ENCODE measurements at regions not wholly inside any gene's neighbourhood (a gene's known extent, or its start where the extent isn't known, plus 50 kb on each side); places are given as distances from the start of the nearest gene placed in this dataset.

GRCh38 chr12:19692091-19692490 lies 252.8 kb downstream of the AEBP2 start:
- H3K9me3 ChIP-seq (ENCODE audit: control insufficient read depth in 4 of 4, low read length in 3 of 4), result no peaks in the 10 kb centered on the region
- 86% methylated on average over 4 of the region's 4 CpGs for WGBS
- no peaks in the 10 kb centered on the region for H3K4me1 ChIP-seq (ENCODE audit: control insufficient read depth in 4 of 4, insufficient read depth in 4 of 4, low read length in 3 of 4)
- no peak for DNase-seq (ENCODE audit: low spot score)
- TF ChIP-seq GABPA (IDR thresholded peaks at IDR 0.05 in 1 of 2, conservative IDR thresholded peaks at IDR 0.05 in 1 of 2) (no peak), REST (IDR thresholded peaks at IDR 0.05) (no peak), EGR1 (IDR thresholded peaks at IDR 0.05; ENCODE audit: low read depth in 2 of 2) (no peak), FOXA1 (IDR thresholded peaks at IDR 0.05) (no peak), JUND (IDR thresholded peaks at IDR 0.05) (no peak), MAX (IDR thresholded peaks at IDR 0.05) (no peak), RAD21 (IDR thresholded peaks at IDR 0.05) (no peak), RXRA (IDR thresholded peaks at IDR 0.05) (no peak)
- H3K9ac ChIP-seq (ENCODE audit: low read depth in 1 of 2, low read length in 2 of 2), result no peak overlapping the region
- H3K36me3 ChIP-seq (ENCODE audit: control insufficient read depth in 4 of 4, insufficient read depth in 3 of 4, low read depth in 1 of 4, low read length in 3 of 4), result no peaks in the 10 kb centered on the region
- no peak overlapping the region for H3K4me3 ChIP-seq (ENCODE audit: low read depth in 1 of 3, low read length in 3 of 3)
- no peaks in the 10 kb centered on the region for H3K27me3 ChIP-seq (ENCODE audit: control insufficient read depth in 4 of 4, insufficient read depth in 4 of 4, low read length in 3 of 4)
- no peak overlapping the region for H3K27ac ChIP-seq (ENCODE audit: low read depth in 1 of 2, low read length in 2 of 2)

- Histone ChIP-seq H3K4me3 (ENCODE audit: low read depth in 1 of 3, low read length in 3 of 3) (no peak overlapping the region), H3K27ac (ENCODE audit: low read depth in 1 of 2, low read length in 2 of 2) (no peak overlapping the region), H3K9ac (ENCODE audit: low read depth in 1 of 2, low read length in 2 of 2) (no peak overlapping the region), H3K9me3 (ENCODE audit: control insufficient read depth in 4 of 4, low read length in 3 of 4) (no peaks in the 10 kb centered on the region), H3K4me1 (ENCODE audit: control insufficient read depth in 4 of 4, insufficient read depth in 4 of 4, low read length in 3 of 4) (no peaks in the 10 kb centered on the region), H3K27me3 (ENCODE audit: control insufficient read depth in 4 of 4, insufficient read depth in 4 of 4, low read length in 3 of 4) (no peaks in the 10 kb centered on the region), H3K36me3 (ENCODE audit: control insufficient read depth in 4 of 4, insufficient read depth in 3 of 4, low read depth in 1 of 4, low read length in 3 of 4) (no peaks in the 10 kb centered on the region)
- no peak for DNase-seq (ENCODE audit: low spot score)
- 93% methylated on average over 1 of the region's 1 CpG for WGBS
- TF ChIP-seq RAD21 (IDR thresholded peaks at IDR 0.05) (no peak), HNF4A (conservative IDR thresholded peaks at IDR 0.05) (no peak), YY1 (IDR thresholded peaks at IDR 0.05) (no peak), CTCF (IDR thresholded peaks at IDR 0.05; ENCODE audit: low read depth, low read length, missing input control) (no peak), NR2F2 (IDR thresholded peaks at IDR 0.05) (no peak), MAX (IDR thresholded peaks at IDR 0.05) (no peak), ZBTB33 (IDR thresholded peaks at IDR 0.05) (no peak), FOXA2 (IDR thresholded peaks at IDR 0.05) (no peak), ATF3 (IDR thresholded peaks at IDR 0.05) (no peak), GABPA (IDR thresholded peaks at IDR 0.05 in 1 of 2, conservative IDR thresholded peaks at IDR 0.05 in 1 of 2) (no peak), RXRA (IDR thresholded peaks at IDR 0.05) (no peak), SP1 (IDR thresholded peaks at IDR 0.05) (no peak), FOXA1 (IDR thresholded peaks at IDR 0.05) (no peak), REST (IDR thresholded peaks at IDR 0.05) (no peak), HNF4G (IDR thresholded peaks at IDR 0.05) (no peak), TAF1 (conservative IDR thresholded peaks at IDR 0.05) (no peak), EGR1 (IDR thresholded peaks at IDR 0.05; ENCODE audit: low read depth in 2 of 2) (no peak)
Measured at GRCh38 chr12:19692566-19692965, 253.3 kb downstream of the AEBP2 start.
